WTC11 (cell line): ENCODE measurements at regions not wholly inside any gene's neighbourhood (a gene's known extent, or its start where the extent isn't known, plus 50 kb on each side); places are given as distances from the start of the nearest gene placed in this dataset.

ENCODE experiments used
- ATAC-seq: fragments of 200-7000 bp; cut with Tn5 transposase; 2 replicates; pipeline ENCODE4 v1.10.0; 2021; ENCODE audit warnings: mild to moderate bottlenecking, moderate library complexity
- CTCF ChIA-PET: fragments of 300-600 bp; sonication (Branson Sonifier 250); formaldehyde crosslinking; loops from one replicate; lab custom pipeline; 2021; ENCODE audit warnings: antibody characterized with exemption; lab: Charles Lee
- POLR2A ChIA-PET: fragments of 350-600 bp; sonication (Branson Sonifier 250); formaldehyde crosslinking; loops from one replicate; lab custom pipeline; 2021; ENCODE audit warnings: antibody characterized with exemption; lab: Charles Lee
- DNase-seq: peaks from one replicate; pipeline ENCODE4 v3.0.0; 2021; ENCODE audit warnings: low spot score
- H3K27ac Mint-ChIP-seq: 2 replicates; pipeline ENCODE4 v1.8.0; 2021; ENCODE audit warnings: mixed read lengths
- H3K27me3 Mint-ChIP-seq: 2 replicates; pipeline ENCODE4 v1.8.0; 2021; ENCODE audit warnings: low read depth, mild to moderate bottlenecking, moderate library complexity, mixed read lengths
- H3K36me3 Mint-ChIP-seq: 2 replicates; pipeline ENCODE4 v1.8.0; 2021; ENCODE audit warnings: mixed read lengths
- H3K4me1 Mint-ChIP-seq: 2 replicates; pipeline ENCODE4 v1.8.0; 2022; ENCODE audit warnings: mixed read lengths
- H3K4me3 Mint-ChIP-seq: 2 replicates; pipeline ENCODE4 v1.8.0; 2021; ENCODE audit warnings: mild to moderate bottlenecking, moderate library complexity, mixed read lengths
- H3K9me3 Mint-ChIP-seq: 2 replicates; pipeline ENCODE4 v1.8.0; 2021; ENCODE audit warnings: mixed read lengths
- AFF4 ChIP-seq: sonication (generic); formaldehyde crosslinking; IDR thresholded peaks from 2 replicates; pipeline ENCODE4 v1.8.1; 2023; ENCODE audit warnings: mild to moderate bottlenecking, missing genetic modification reagents, borderline replicate concordance
- AR ChIP-seq: fragments of 250-450 bp; sonication (Bioruptor Pico); IDR thresholded peaks from 2 replicates; pipeline ENCODE4 v1.9.0; 2021; ENCODE audit warnings: mild to moderate bottlenecking
- ATF1 ChIP-seq: sonication (generic); formaldehyde crosslinking; IDR thresholded peaks from 2 replicates; pipeline ENCODE4 v1.8.1; 2023; ENCODE audit warnings: mild to moderate bottlenecking, moderate library complexity, missing genetic modification reagents
- CREB1 ChIP-seq: sonication (generic); formaldehyde crosslinking; IDR thresholded peaks from 2 replicates; pipeline ENCODE4 v1.8.0; 2023; ENCODE audit warnings: mild to moderate bottlenecking, missing genetic modification reagents
- CREM ChIP-seq: sonication (generic); formaldehyde crosslinking; IDR thresholded peaks from 2 replicates; pipeline ENCODE4 v1.8.1; 2022; ENCODE audit warnings: mild to moderate bottlenecking, missing genetic modification reagents, moderate library complexity
- E2F1 ChIP-seq: sonication (generic); formaldehyde crosslinking; IDR thresholded peaks from 2 replicates; pipeline ENCODE4 v1.8.0; 2022; ENCODE audit warnings: mild to moderate bottlenecking, missing genetic modification reagents
- ELF4 ChIP-seq: sonication (generic); formaldehyde crosslinking; IDR thresholded peaks from 2 replicates; pipeline ENCODE4 v1.8.1; 2022; ENCODE audit warnings: low read depth, mild to moderate bottlenecking, moderate library complexity, missing genetic modification reagents
- ESRRA ChIP-seq: sonication (generic); formaldehyde crosslinking; IDR thresholded peaks from 2 replicates; pipeline ENCODE4 v1.8.1; 2022; ENCODE audit warnings: mild to moderate bottlenecking, missing genetic modification reagents, borderline replicate concordance
- FOXJ3 ChIP-seq: sonication (generic); formaldehyde crosslinking; IDR thresholded peaks from 2 replicates; pipeline ENCODE4 v1.9.0; 2021; ENCODE audit warnings: missing genetic modification reagents, mild to moderate bottlenecking, borderline replicate concordance
- GTF2I ChIP-seq: fragments of 250-450 bp; sonication (Bioruptor Pico); conservative IDR thresholded peaks from 2 replicates; pipeline ENCODE4 v1.4.0; 2021; ENCODE audit warnings: mild to moderate bottlenecking
- HMGXB4 ChIP-seq: sonication (generic); formaldehyde crosslinking; IDR thresholded peaks from 2 replicates; pipeline ENCODE4 v1.8.1; 2023; ENCODE audit warnings: mild to moderate bottlenecking, moderate library complexity, missing genetic modification reagents
- IRF1 ChIP-seq: sonication (generic); formaldehyde crosslinking; IDR thresholded peaks from 2 replicates; pipeline ENCODE4 v1.8.0; 2023; ENCODE audit warnings: missing genetic modification reagents
- IRF2 ChIP-seq: sonication (generic); formaldehyde crosslinking; IDR thresholded peaks from 2 replicates; pipeline ENCODE4 v1.8.0; 2022; ENCODE audit warnings: low read depth, missing genetic modification reagents, borderline replicate concordance
- JAZF1 ChIP-seq: fragments of 250-450 bp; sonication (Bioruptor Pico); IDR thresholded peaks from 2 replicates; pipeline ENCODE4 v1.9.0; 2021; ENCODE audit warnings: moderate library complexity, mild to moderate bottlenecking, inconsistent platforms
- KAT7 ChIP-seq: sonication (generic); formaldehyde crosslinking; IDR thresholded peaks from 2 replicates; pipeline ENCODE4 v1.8.1; 2023; ENCODE audit warnings: missing genetic modification reagents, mild to moderate bottlenecking, borderline replicate concordance
- MXD4 ChIP-seq: fragments of 250-450 bp; sonication (Bioruptor Pico); IDR thresholded peaks from 2 replicates; pipeline ENCODE4 v1.8.0; 2021; ENCODE audit warnings: mild to moderate bottlenecking, moderate library complexity, borderline replicate concordance
- MYBL2 ChIP-seq: sonication (generic); formaldehyde crosslinking; IDR thresholded peaks from 2 replicates; pipeline ENCODE4 v1.8.1; 2023; ENCODE audit warnings: mild to moderate bottlenecking, moderate library complexity, missing genetic modification reagents
- SMAD3 ChIP-seq: sonication (generic); formaldehyde crosslinking; IDR thresholded peaks from 2 replicates; pipeline ENCODE4 v1.8.0; 2022; ENCODE audit warnings: missing genetic modification reagents, mild to moderate bottlenecking, borderline replicate concordance
- SMAD4 ChIP-seq: sonication (generic); formaldehyde crosslinking; IDR thresholded peaks from 2 replicates; pipeline ENCODE4 v1.8.0; 2022; ENCODE audit warnings: mild to moderate bottlenecking, missing genetic modification reagents
- ZBTB43 ChIP-seq: sonication (generic); formaldehyde crosslinking; IDR thresholded peaks from 2 replicates; pipeline ENCODE4 v1.8.1; 2023; ENCODE audit warnings: mild to moderate bottlenecking, missing genetic modification reagents
- ZNF317 ChIP-seq: sonication (generic); formaldehyde crosslinking; IDR thresholded peaks from 2 replicates; pipeline ENCODE4 v1.8.1; 2023; ENCODE audit warnings: low read depth, mild to moderate bottlenecking, moderate library complexity, missing genetic modification reagents, borderline replicate concordance
- ZNF425 ChIP-seq: fragments of 250-450 bp; sonication (Bioruptor Pico); conservative IDR thresholded peaks from 2 replicates; pipeline ENCODE4 v1.9.0; 2021; ENCODE audit warnings: mild to moderate bottlenecking
- ZNF671 ChIP-seq: fragments of 250-450 bp; sonication (Bioruptor Pico); IDR thresholded peaks from 2 replicates; pipeline ENCODE4 v1.8.0; 2021; ENCODE audit warnings: mild to moderate bottlenecking

- no peaks in the 10 kb centered on the region for H3K4me1 Mint-ChIP-seq
- DNase-seq: no peak
- peak; percentile 63 for ATAC-seq
- H3K27me3 Mint-ChIP-seq: peaks cover 4% of the 10 kb centered on the region; the same call in 1 of the 2 replicates
- ChIA-PET POLR2A (no interaction called here), CTCF (no interaction called here)
- TF ChIP-seq ZNF671 (no peak), SMAD3 (CRISPR knock-in tag) (no peak), ZBTB43 (CRISPR knock-in tag) (no peak), AFF4 (no peak), ATF1 (no peak), JAZF1 (CRISPR knock-in tag) (no peak), HMGXB4 (CRISPR knock-in tag) (no peak), ELF4 (CRISPR knock-in tag) (no peak), AR (CRISPR knock-in tag) (no peak), IRF1 (CRISPR knock-in tag) (no peak), E2F1 (CRISPR knock-in tag) (no peak)
- H3K27ac Mint-ChIP-seq: no peak overlapping the region
- H3K36me3 Mint-ChIP-seq: peaks cover 9% of the 10 kb centered on the region
- H3K9me3 Mint-ChIP-seq: peaks cover 9% of the 10 kb centered on the region
- no peak overlapping the region for H3K4me3 Mint-ChIP-seq
Measured at GRCh38 chr12:27869567-27869966, 89.5 kb upstream of the MANSC4 start.

- no peaks in the 10 kb centered on the region for H3K4me1 Mint-ChIP-seq
- no peak overlapping the region for H3K4me3 Mint-ChIP-seq
- ATAC-seq (no peak), DNase-seq (no peak)
- H3K9me3 Mint-ChIP-seq: peaks cover 9% of the 10 kb centered on the region
- no peak overlapping the region for H3K27ac Mint-ChIP-seq
- H3K27me3 Mint-ChIP-seq: peaks cover 4% of the 10 kb centered on the region; the same call in 1 of the 2 replicates
- peaks cover 9% of the 10 kb centered on the region for H3K36me3 Mint-ChIP-seq
- POLR2A ChIA-PET: no interaction called here
- CTCF ChIA-PET: no interaction called here
- TF ChIP-seq MYBL2 (CRISPR knock-in tag): no peak
- no peak for TF ChIP-seq ZNF317 (CRISPR knock-in tag)
- no peak for TF ChIP-seq CREB1 (CRISPR knock-in tag)
- no peak for TF ChIP-seq FOXJ3 (CRISPR knock-in tag)
- TF ChIP-seq IRF2 (CRISPR knock-in tag): no peak
- no peak for TF ChIP-seq SMAD4 (CRISPR knock-in tag)
- TF ChIP-seq GTF2I (CRISPR knock-in tag): no peak
- TF ChIP-seq CREM (CRISPR knock-in tag): no peak
- TF ChIP-seq ZNF425: no peak
- no peak for TF ChIP-seq MXD4 (CRISPR knock-in tag)
- no peak for TF ChIP-seq ESRRA
- TF ChIP-seq SMAD3 (CRISPR knock-in tag): no peak
- TF ChIP-seq KAT7 (CRISPR knock-in tag): no peak
Measured at GRCh38 chr12:27868139-27868538, 88.1 kb upstream of the MANSC4 start.
